ENCODE measurements at regions not wholly inside any gene's neighbourhood (a gene's known extent, or its start where the extent isn't known, plus 50 kb on each side); places are given as distances from the start of the nearest gene placed in this dataset.
"Not testable (repeated sequence)": the region's sequence is repeated elsewhere in the genome, so short reads cannot be mapped to it uniquely, and the experiment has no call there.

DNA sequence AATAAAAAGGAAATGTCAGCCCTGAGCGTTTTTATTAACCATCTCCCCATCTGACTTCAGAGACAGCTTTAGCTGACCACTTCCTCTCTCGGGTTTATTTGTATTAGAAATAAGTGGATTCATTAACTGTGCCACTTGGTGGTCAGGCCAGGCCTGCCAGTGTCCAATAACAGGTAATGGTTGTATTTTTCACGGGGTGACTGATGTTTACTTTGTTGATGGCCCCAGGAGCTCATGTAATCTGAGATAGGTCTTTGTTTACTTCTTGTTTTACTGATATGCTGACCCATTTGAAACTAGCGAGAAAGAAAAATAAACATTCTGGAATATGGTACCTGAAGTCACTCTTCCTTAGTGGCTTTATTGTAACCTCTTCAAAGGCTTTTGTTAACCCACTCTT lies 504.3 kb upstream of the SLC35B3 start:
- H3K27ac ChIP-seq (ENCODE audit: low read depth in 1 of 2, low read length in 1 of 2): no peak overlapping the region
- 46% methylated on average over 4 of the region's 4 CpGs for WGBS
- H3K27me3 ChIP-seq (ENCODE audit: control insufficient read depth in 2 of 2, insufficient read depth in 1 of 2, low read length in 1 of 2): no peaks in the 10 kb centered on the region
- DNase-seq (ENCODE audit: low read depth in 6 of 9, low spot score in 9 of 9): no peak
- H3K9me3 ChIP-seq (ENCODE audit: control insufficient read depth in 2 of 2, insufficient read depth in 1 of 2, low read length in 1 of 2): no peaks in the 10 kb centered on the region
- H3K4me3 ChIP-seq (ENCODE audit: low read length in 2 of 2): no peak overlapping the region
- no peaks in the 10 kb centered on the region for H3K36me3 ChIP-seq (ENCODE audit: control insufficient read depth in 2 of 2, insufficient read depth in 2 of 2, low read length in 1 of 2)
- H3K4me1 ChIP-seq (ENCODE audit: control insufficient read depth in 2 of 2, insufficient read depth in 2 of 2, low read length in 2 of 2): no peaks in the 10 kb centered on the region

- Histone ChIP-seq H3K27ac (ENCODE audit: low read depth in 1 of 2, low read length in 1 of 2) (no peak overlapping the region), H3K27me3 (ENCODE audit: control insufficient read depth in 2 of 2, insufficient read depth in 1 of 2, low read length in 1 of 2) (no peaks in the 10 kb centered on the region), H3K36me3 (ENCODE audit: control insufficient read depth in 2 of 2, insufficient read depth in 2 of 2, low read length in 1 of 2) (no peaks in the 10 kb centered on the region), H3K4me3 (ENCODE audit: low read length in 2 of 2) (no peak overlapping the region), H3K9me3 (ENCODE audit: control insufficient read depth in 2 of 2, insufficient read depth in 1 of 2, low read length in 1 of 2) (no peaks in the 10 kb centered on the region), H3K4me1 (ENCODE audit: control insufficient read depth in 2 of 2, insufficient read depth in 2 of 2, low read length in 2 of 2) (no peaks in the 10 kb centered on the region)
- WGBS: 81% methylated on average over 4 of the region's 4 CpGs
- DNase-seq (ENCODE audit: low read depth in 6 of 9, low spot score in 9 of 9): no peak
Observed at GRCh38 chr6:8934318-8934717, 499.0 kb upstream of the SLC35B3 start.

DNA sequence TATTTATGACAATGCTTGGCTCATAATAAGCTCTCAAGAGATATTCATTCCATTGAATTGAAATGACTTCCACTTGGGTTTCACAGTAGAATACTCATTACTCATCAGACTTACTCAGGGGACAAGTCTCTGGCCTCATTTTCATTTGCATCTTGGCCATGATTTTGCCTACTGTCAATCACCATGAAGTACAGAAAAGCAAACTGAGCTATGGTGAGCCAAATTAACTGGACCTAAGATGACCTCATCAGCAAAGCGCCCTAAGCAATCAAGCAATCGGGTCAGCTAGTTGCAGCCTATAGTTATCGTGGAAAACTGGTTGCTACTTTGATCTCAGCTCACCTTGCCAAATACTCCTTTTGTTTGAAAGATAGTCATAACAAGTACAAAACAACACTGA lies 494.7 kb upstream of the SLC35B3 start:
- DNase-seq (ENCODE audit: low read depth in 6 of 9, low spot score in 9 of 9): no peak
- Histone ChIP-seq H3K4me3 (ENCODE audit: low read length in 2 of 2) (no peak overlapping the region), H3K27me3 (ENCODE audit: control insufficient read depth in 2 of 2, insufficient read depth in 1 of 2, low read length in 1 of 2) (no peaks in the 10 kb centered on the region), H3K9me3 (ENCODE audit: control insufficient read depth in 2 of 2, insufficient read depth in 1 of 2, low read length in 1 of 2) (no peaks in the 10 kb centered on the region), H3K36me3 (ENCODE audit: control insufficient read depth in 2 of 2, insufficient read depth in 2 of 2, low read length in 1 of 2) (no peaks in the 10 kb centered on the region), H3K4me1 (ENCODE audit: control insufficient read depth in 2 of 2, insufficient read depth in 2 of 2, low read length in 2 of 2) (no peaks in the 10 kb centered on the region), H3K27ac (ENCODE audit: low read depth in 1 of 2, low read length in 1 of 2) (no peak overlapping the region)
- WGBS: 96% methylated on average over 3 of the region's 3 CpGs

DNA sequence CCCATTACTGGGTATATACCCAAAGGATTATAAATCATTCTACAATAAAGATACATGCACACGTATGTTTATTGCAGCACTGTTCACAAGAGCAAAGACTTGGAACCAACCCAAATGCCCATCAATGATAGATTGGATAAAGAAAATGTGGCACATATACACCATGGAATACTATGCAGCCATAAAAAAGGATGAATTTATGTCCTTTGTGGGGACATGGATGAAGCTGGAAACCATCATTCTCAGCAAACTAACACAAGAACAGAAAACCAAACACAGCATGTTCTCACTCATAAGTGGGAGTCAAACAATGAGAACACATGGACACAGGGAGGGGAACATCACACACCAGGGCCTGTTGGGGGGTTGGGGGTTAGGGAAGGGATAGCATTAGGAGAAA lies 484.9 kb upstream of the SLC35B3 start:
- H3K4me1 ChIP-seq (ENCODE audit: control insufficient read depth in 2 of 2, insufficient read depth in 2 of 2, low read length in 2 of 2); H3K36me3 ChIP-seq (ENCODE audit: control insufficient read depth in 2 of 2, insufficient read depth in 2 of 2, low read length in 1 of 2); H3K27me3 ChIP-seq (ENCODE audit: control insufficient read depth in 2 of 2, insufficient read depth in 1 of 2, low read length in 1 of 2); H3K4me3 ChIP-seq (ENCODE audit: low read length in 2 of 2); H3K27ac ChIP-seq (ENCODE audit: low read depth in 1 of 2, low read length in 1 of 2); H3K9me3 ChIP-seq (ENCODE audit: control insufficient read depth in 2 of 2, insufficient read depth in 1 of 2, low read length in 1 of 2); DNase-seq (ENCODE audit: low read depth in 6 of 9, low spot score in 9 of 9): not testable (repeated sequence)
- 97% methylated on average over 1 of the region's 1 CpG for WGBS

DNA sequence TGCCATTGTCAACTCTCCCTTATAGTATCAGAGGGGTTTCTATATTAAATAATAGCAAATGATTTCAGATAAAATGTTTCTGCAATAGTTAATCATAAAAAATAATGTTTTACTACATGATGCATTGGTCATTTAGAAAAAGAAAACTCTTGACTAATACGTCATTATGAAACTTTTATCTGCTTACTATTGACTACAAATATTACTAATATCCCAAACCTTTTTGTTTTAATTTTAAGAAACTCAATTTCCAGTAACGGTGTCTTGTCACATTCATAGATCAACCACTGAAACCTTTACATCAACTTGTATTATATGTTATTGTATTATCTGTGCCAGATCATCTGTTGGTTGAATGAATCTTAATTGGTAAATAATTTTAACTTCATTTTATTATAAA lies 482.9 kb upstream of the SLC35B3 start:
- H3K27me3 ChIP-seq (ENCODE audit: control insufficient read depth in 2 of 2, insufficient read depth in 1 of 2, low read length in 1 of 2): no peaks in the 10 kb centered on the region
- no peaks in the 10 kb centered on the region for H3K36me3 ChIP-seq (ENCODE audit: control insufficient read depth in 2 of 2, insufficient read depth in 2 of 2, low read length in 1 of 2)
- 91% methylated on average over 2 of the region's 2 CpGs for WGBS
- no peaks in the 10 kb centered on the region for H3K4me1 ChIP-seq (ENCODE audit: control insufficient read depth in 2 of 2, insufficient read depth in 2 of 2, low read length in 2 of 2)
- H3K4me3 ChIP-seq (ENCODE audit: low read length in 2 of 2): no peak overlapping the region
- no peak for DNase-seq (ENCODE audit: low read depth in 6 of 9, low spot score in 9 of 9)
- no peaks in the 10 kb centered on the region for H3K9me3 ChIP-seq (ENCODE audit: control insufficient read depth in 2 of 2, insufficient read depth in 1 of 2, low read length in 1 of 2)
- H3K27ac ChIP-seq (ENCODE audit: low read depth in 1 of 2, low read length in 1 of 2): no peak overlapping the region

DNA sequence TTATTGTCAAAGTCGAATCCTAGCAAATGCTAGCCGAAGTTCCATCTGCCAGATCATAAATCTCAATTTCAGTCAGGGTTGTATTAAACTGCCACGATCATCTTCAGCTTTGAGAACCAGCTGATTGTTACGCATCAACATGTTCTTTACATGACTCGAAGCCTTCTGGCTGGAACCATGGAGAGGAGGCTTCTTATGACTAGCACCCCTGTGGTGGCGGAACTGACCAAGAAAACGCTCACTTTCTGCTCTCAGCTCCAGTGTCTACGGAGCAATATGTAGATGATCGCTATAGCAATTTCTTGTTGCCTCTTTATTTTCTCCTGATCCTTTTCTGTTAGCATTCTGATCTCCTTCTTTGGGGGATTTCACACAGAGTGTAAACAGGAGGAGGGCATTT lies 479.4 kb upstream of the SLC35B3 start:
- no peak overlapping the region for H3K4me3 ChIP-seq (ENCODE audit: low read length in 2 of 2)
- no peaks in the 10 kb centered on the region for H3K36me3 ChIP-seq (ENCODE audit: control insufficient read depth in 2 of 2, insufficient read depth in 2 of 2, low read length in 1 of 2)
- H3K27ac ChIP-seq (ENCODE audit: low read depth in 1 of 2, low read length in 1 of 2): no peak overlapping the region
- 97% methylated on average over 9 of the region's 9 CpGs for whole genome bisulfite sequencing
- H3K9me3 ChIP-seq (ENCODE audit: control insufficient read depth in 2 of 2, insufficient read depth in 1 of 2, low read length in 1 of 2): no peaks in the 10 kb centered on the region
- DNase-seq (ENCODE audit: low read depth in 6 of 9, low spot score in 9 of 9): no peak
- H3K27me3 ChIP-seq (ENCODE audit: control insufficient read depth in 2 of 2, insufficient read depth in 1 of 2, low read length in 1 of 2): no peaks in the 10 kb centered on the region
- no peaks in the 10 kb centered on the region for H3K4me1 ChIP-seq (ENCODE audit: control insufficient read depth in 2 of 2, insufficient read depth in 2 of 2, low read length in 2 of 2)

GRCh38 chr6:8908638-8909037 lies 473.3 kb upstream of the SLC35B3 start:
- Histone ChIP-seq H3K27me3 (ENCODE audit: control insufficient read depth in 2 of 2, insufficient read depth in 1 of 2, low read length in 1 of 2) (no peaks in the 10 kb centered on the region), H3K4me3 (ENCODE audit: low read length in 2 of 2) (no peak overlapping the region), H3K27ac (ENCODE audit: low read depth in 1 of 2, low read length in 1 of 2) (no peak overlapping the region), H3K4me1 (ENCODE audit: control insufficient read depth in 2 of 2, insufficient read depth in 2 of 2, low read length in 2 of 2) (no peaks in the 10 kb centered on the region), H3K36me3 (ENCODE audit: control insufficient read depth in 2 of 2, insufficient read depth in 2 of 2, low read length in 1 of 2) (no peaks in the 10 kb centered on the region), H3K9me3 (ENCODE audit: control insufficient read depth in 2 of 2, insufficient read depth in 1 of 2, low read length in 1 of 2) (no peaks in the 10 kb centered on the region)
- no peak for DNase-seq (ENCODE audit: low read depth in 6 of 9, low spot score in 9 of 9)
- 86% methylated on average over 3 of the region's 3 CpGs for WGBS

DNA sequence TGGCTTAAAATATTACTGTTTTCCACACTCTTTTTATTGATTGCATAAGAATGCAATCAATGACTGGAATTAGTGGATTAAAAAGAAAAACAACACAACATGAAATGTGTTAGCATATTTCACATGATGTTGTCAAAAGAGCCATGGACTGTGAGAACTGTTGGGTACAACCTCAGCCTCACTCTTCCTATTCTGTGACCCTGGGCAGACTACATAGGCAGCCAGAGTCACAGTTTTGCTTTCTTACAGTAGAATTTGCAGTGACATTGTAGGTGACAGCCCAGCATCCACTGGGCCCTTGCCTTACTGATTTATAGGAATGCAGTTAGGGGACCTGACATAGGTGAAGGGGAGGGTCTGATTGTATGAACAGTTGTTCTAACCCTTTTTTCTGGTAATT lies 471.4 kb upstream of the SLC35B3 start:
- Histone ChIP-seq H3K27ac (ENCODE audit: low read depth in 1 of 2, low read length in 1 of 2) (no peak overlapping the region), H3K9me3 (ENCODE audit: control insufficient read depth in 2 of 2, insufficient read depth in 1 of 2, low read length in 1 of 2) (no peaks in the 10 kb centered on the region), H3K36me3 (ENCODE audit: control insufficient read depth in 2 of 2, insufficient read depth in 2 of 2, low read length in 1 of 2) (no peaks in the 10 kb centered on the region), H3K27me3 (ENCODE audit: control insufficient read depth in 2 of 2, insufficient read depth in 1 of 2, low read length in 1 of 2) (no peaks in the 10 kb centered on the region), H3K4me3 (ENCODE audit: low read length in 2 of 2) (no peak overlapping the region), H3K4me1 (ENCODE audit: control insufficient read depth in 2 of 2, insufficient read depth in 2 of 2, low read length in 2 of 2) (no peaks in the 10 kb centered on the region)
- no peak for DNase-seq (ENCODE audit: low read depth in 6 of 9, low spot score in 9 of 9)

DNA sequence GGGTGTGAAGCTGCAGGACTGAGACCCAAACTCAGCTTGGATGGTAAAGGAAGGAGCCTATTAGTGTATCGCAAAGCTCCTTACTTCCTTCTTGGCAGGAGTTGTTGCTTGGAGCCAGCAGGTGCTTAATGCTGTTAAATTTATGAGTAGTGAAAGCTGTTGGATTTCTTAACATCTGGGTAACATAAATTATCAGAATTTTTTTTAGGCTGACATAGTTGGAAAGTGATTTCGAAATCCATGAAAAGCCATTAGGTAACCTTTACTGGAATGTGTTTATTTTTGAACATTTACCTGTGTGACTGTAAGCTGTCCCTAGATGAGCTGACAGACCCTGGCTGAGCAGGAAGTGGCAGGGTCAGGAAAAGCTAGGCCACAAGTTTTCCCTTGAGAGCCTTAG lies 470.4 kb upstream of the SLC35B3 start:
- 24% methylated on average over 2 of the region's 2 CpGs for WGBS
- Histone ChIP-seq H3K4me1 (ENCODE audit: control insufficient read depth in 2 of 2, insufficient read depth in 2 of 2, low read length in 2 of 2) (no peaks in the 10 kb centered on the region), H3K27ac (ENCODE audit: low read depth in 1 of 2, low read length in 1 of 2) (no peak overlapping the region), H3K27me3 (ENCODE audit: control insufficient read depth in 2 of 2, insufficient read depth in 1 of 2, low read length in 1 of 2) (no peaks in the 10 kb centered on the region), H3K4me3 (ENCODE audit: low read length in 2 of 2) (no peak overlapping the region), H3K9me3 (ENCODE audit: control insufficient read depth in 2 of 2, insufficient read depth in 1 of 2, low read length in 1 of 2) (no peaks in the 10 kb centered on the region), H3K36me3 (ENCODE audit: control insufficient read depth in 2 of 2, insufficient read depth in 2 of 2, low read length in 1 of 2) (no peaks in the 10 kb centered on the region)
- no peak for DNase-seq (ENCODE audit: low read depth in 6 of 9, low spot score in 9 of 9)

DNA sequence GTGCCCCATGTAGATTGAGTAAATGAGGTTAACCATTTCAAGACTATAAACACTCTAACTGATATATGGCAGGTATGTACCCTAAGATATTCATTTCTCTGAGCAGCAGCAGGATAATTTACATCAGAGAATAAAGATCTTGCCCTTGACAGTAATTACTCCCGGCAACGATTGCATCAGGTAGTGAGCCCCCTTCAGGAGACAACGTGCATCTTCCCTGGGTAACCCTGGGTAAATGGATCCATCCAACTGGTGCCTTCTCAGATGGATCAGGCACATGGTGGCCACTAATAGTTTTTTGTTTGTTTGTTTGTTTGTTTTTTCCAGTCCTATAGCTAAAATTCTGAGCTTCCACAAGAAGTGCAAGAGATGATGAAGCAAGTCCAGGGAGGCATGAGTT lies 469.4 kb upstream of the SLC35B3 start:
- Histone ChIP-seq H3K4me3 (ENCODE audit: low read length in 2 of 2) (no peak overlapping the region), H3K27ac (ENCODE audit: low read depth in 1 of 2, low read length in 1 of 2) (no peak overlapping the region), H3K4me1 (ENCODE audit: control insufficient read depth in 2 of 2, insufficient read depth in 2 of 2, low read length in 2 of 2) (no peaks in the 10 kb centered on the region), H3K27me3 (ENCODE audit: control insufficient read depth in 2 of 2, insufficient read depth in 1 of 2, low read length in 1 of 2) (no peaks in the 10 kb centered on the region), H3K36me3 (ENCODE audit: control insufficient read depth in 2 of 2, insufficient read depth in 2 of 2, low read length in 1 of 2) (no peaks in the 10 kb centered on the region), H3K9me3 (ENCODE audit: control insufficient read depth in 2 of 2, insufficient read depth in 1 of 2, low read length in 1 of 2) (no peaks in the 10 kb centered on the region)
- WGBS: 69% methylated on average over 3 of the region's 3 CpGs
- DNase-seq (ENCODE audit: low read depth in 6 of 9, low spot score in 9 of 9): no peak

Data from thymus (tissue), 11 donors.